DOHH2 (cell line): ENCODE measurements at regions not wholly inside any gene's neighbourhood (a gene's known extent, or its start where the extent isn't known, plus 50 kb on each side); places are given as distances from the start of the nearest gene placed in this dataset.

Experiments used
- H3F3A ChIP-seq: fragments of 200-600 bp; sonication (generic), shearing (Covaris generic); 2 replicates; pipeline ENCODE4 v1.6.0; 2016; ENCODE audit warnings: antibody characterized with exemption, mild to moderate bottlenecking; ENCODE audit not compliant: control insufficient read depth, insufficient read depth
- H3K27ac ChIP-seq: fragments of 200-600 bp; sonication (generic); 2 replicates; pipeline ENCODE4 v1.5.1; 2014; ENCODE audit warnings: low read depth, mild to moderate bottlenecking, low read length, moderate library complexity
- H3K27me3 ChIP-seq: fragments of 200-600 bp; sonication (generic); 2 replicates; pipeline ENCODE4 v1.6.1; 2014; ENCODE audit warnings: mild to moderate bottlenecking, low read length, mixed read lengths; ENCODE audit not compliant: control insufficient read depth
- H3K36me3 ChIP-seq: fragments of 200-600 bp; sonication (generic); 2 replicates; pipeline ENCODE4 v1.6.1; 2014; ENCODE audit warnings: mild to moderate bottlenecking, low read length, moderate library complexity, mixed read lengths; ENCODE audit not compliant: control insufficient read depth
- H3K4me1 ChIP-seq: fragments of 200-600 bp; sonication (generic); 2 replicates; pipeline ENCODE4 v1.6.1; 2014; ENCODE audit warnings: mild to moderate bottlenecking, low read length, mixed read lengths; ENCODE audit not compliant: control insufficient read depth
- H3K4me2 ChIP-seq: fragments of 200-600 bp; sonication (generic); 2 replicates; pipeline ENCODE4 v1.6.0; 2014; ENCODE audit warnings: mild to moderate bottlenecking, low read length, moderate library complexity
- H3K4me3 ChIP-seq: fragments of 200-600 bp; sonication (generic); 2 replicates; pipeline ENCODE4 v1.5.1; 2014; ENCODE audit warnings: mild to moderate bottlenecking, low read length, mixed read lengths
- H3K79me2 ChIP-seq: fragments of 200-600 bp; sonication (generic); 2 replicates; pipeline ENCODE4 v1.6.1; 2014; ENCODE audit warnings: mild to moderate bottlenecking, low read length, mixed read lengths; ENCODE audit not compliant: control insufficient read depth
- H3K9me2 ChIP-seq: fragments of 200-600 bp; sonication (generic); replicated peaks from 2 replicates; pipeline ENCODE4 v1.6.1; 2014; ENCODE audit warnings: mild to moderate bottlenecking, low read length, mixed read lengths; ENCODE audit not compliant: control insufficient read depth
- H3K9me3 ChIP-seq: fragments of 200-600 bp; sonication (generic); 2 replicates; pipeline ENCODE4 v1.6.1; 2014; ENCODE audit warnings: antibody characterized with exemption, low read length, mixed read lengths; ENCODE audit not compliant: control insufficient read depth, insufficient read depth
- H4K20me1 ChIP-seq: fragments of 200-600 bp; sonication (generic); 2 replicates; pipeline ENCODE4 v1.6.0; 2014; ENCODE audit warnings: low read depth, mild to moderate bottlenecking, antibody characterized with exemption, low read length, moderate library complexity; ENCODE audit not compliant: control insufficient read depth, insufficient read depth
- CTCF ChIP-seq: fragments of 200-600 bp; sonication (generic); IDR thresholded peaks from one replicate; pipeline ENCODE4 v1.5.1; 2014; ENCODE audit warnings: antibody characterized with exemption, mild to moderate bottlenecking, low read depth, low read length; ENCODE audit not compliant: poor library complexity, severe bottlenecking
- EZH2phosphoT487 ChIP-seq: fragments of 200-600 bp; sonication (generic); IDR thresholded peaks from 2 replicates; pipeline ENCODE4 v1.6.1; 2017; ENCODE audit warnings: borderline replicate concordance, mild to moderate bottlenecking, antibody characterized with exemption, low read length, moderate library complexity, mixed read lengths

DNA sequence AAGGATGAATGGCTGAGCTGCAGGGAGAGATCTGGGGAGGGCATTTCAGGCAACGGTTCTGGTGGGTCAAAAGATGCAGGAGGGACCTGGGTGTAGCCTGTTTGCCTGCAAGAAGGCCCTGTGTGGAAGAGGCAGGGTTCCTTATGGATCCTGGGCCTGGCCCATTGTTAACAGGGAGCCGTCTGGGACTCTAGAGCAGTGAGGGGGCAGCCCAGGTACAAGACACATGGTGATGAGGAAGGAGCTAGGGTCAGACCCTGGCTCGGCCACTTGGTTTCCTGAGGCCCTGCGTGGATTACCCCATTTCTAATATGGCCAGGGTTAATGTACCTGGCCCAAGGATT is 124.9 kb downstream of the GLI2 start:
- no peaks in the 10 kb centered on the region for H3K4me1 ChIP-seq
- TF ChIP-seq EZH2phosphoT487 (no peak), CTCF (no peak)
- no peak overlapping the region for H3K4me2 ChIP-seq
- no peaks in the 10 kb centered on the region for H3K36me3 ChIP-seq
- H3K9me3 ChIP-seq, result no peaks in the 10 kb centered on the region
- no peaks in the 10 kb centered on the region for H3K9me2 ChIP-seq
- no peaks in the 10 kb centered on the region for H3K27me3 ChIP-seq
- H3F3A ChIP-seq, result no peaks in the 10 kb centered on the region
- H3K79me2 ChIP-seq, result no peaks in the 10 kb centered on the region
- H3K27ac ChIP-seq, result no peak overlapping the region
- no peaks in the 10 kb centered on the region for H4K20me1 ChIP-seq
- H3K4me3 ChIP-seq, result no peak overlapping the region

- no peaks in the 10 kb centered on the region for H3K79me2 ChIP-seq
- H4K20me1 ChIP-seq, result no peaks in the 10 kb centered on the region
- no peak overlapping the region for H3K27ac ChIP-seq
- H3F3A ChIP-seq, result no peaks in the 10 kb centered on the region
- H3K9me2 ChIP-seq, result no peaks in the 10 kb centered on the region
- TF ChIP-seq CTCF (no peak), EZH2phosphoT487 (no peak)
- no peak overlapping the region for H3K4me3 ChIP-seq
- H3K4me2 ChIP-seq, result no peak overlapping the region
- no peaks in the 10 kb centered on the region for H3K36me3 ChIP-seq
- H3K9me3 ChIP-seq, result no peaks in the 10 kb centered on the region
- no peaks in the 10 kb centered on the region for H3K4me1 ChIP-seq
- no peaks in the 10 kb centered on the region for H3K27me3 ChIP-seq
Measured at GRCh38 chr2:120861191-120861575, 125.5 kb downstream of the GLI2 start.

GRCh38 chr2:120861576-120862191 is 126.0 kb downstream of the GLI2 start:
- Histone ChIP-seq H3K4me3 (no peak overlapping the region), H3K27me3 (no peaks in the 10 kb centered on the region), H3K36me3 (no peaks in the 10 kb centered on the region), H3K9me2 (no peaks in the 10 kb centered on the region), H3K4me1 (no peaks in the 10 kb centered on the region), H3F3A (no peaks in the 10 kb centered on the region), H3K27ac (no peak overlapping the region), H3K4me2 (no peak overlapping the region), H3K9me3 (no peaks in the 10 kb centered on the region), H3K79me2 (no peaks in the 10 kb centered on the region), H4K20me1 (no peaks in the 10 kb centered on the region)
- TF ChIP-seq CTCF (no peak), EZH2phosphoT487 (no peak)
